ENCODE measurements at regions not wholly inside any gene's neighbourhood (a gene's known extent, or its start where the extent isn't known, plus 50 kb on each side); places are given as distances from the start of the nearest gene placed in this dataset.

- intact Hi-C loops (cut with micrococcal nuclease): loop anchor here (5.0 to 10.0 kb wide), 2 partner anchors 296 to 317 kb away; no protein-coding TSS in a partner anchor
- peak; percentile 83 for DNase-seq
- no TSS peak for BruUV-seq (replicated peaks)
- POLR2A ChIA-PET (ENCODE audit: unreplicated experiment): interaction anchor here (0.6 kb wide), 2 partner anchors 356 to 815 kb away, joined by 3 to 4 read pairs; no protein-coding TSS in a partner anchor
- Histone ChIP-seq H2AFZ (ENCODE audit: low read length) (no peak overlapping the region), H3K9me2 (replicated peaks; ENCODE audit: low read length) (no peaks in the 10 kb centered on the region), H3K36me3 (ENCODE audit: low read depth, low read length) (no peaks in the 10 kb centered on the region), H4K20me1 (ENCODE audit: low read length) (no peaks in the 10 kb centered on the region), H3K27ac (ENCODE audit: low read length) (no peak overlapping the region), H3K9me3 (ENCODE audit: low read length) (no peaks in the 10 kb centered on the region), H3F3A (ENCODE audit: low read length, unreplicated experiment) (no peaks in the 10 kb centered on the region), H3K9ac (ENCODE audit: low read length) (no peak overlapping the region), H3K4me3 (ENCODE audit: low read length) (no peak overlapping the region), H3K4me2 (ENCODE audit: low read length) (no peak overlapping the region), H3K79me2 (ENCODE audit: low read length) (no peaks in the 10 kb centered on the region), H3K4me1 (ENCODE audit: insufficient read depth, low read length) (peaks cover 19% of the 10 kb centered on the region), H3K27me3 (ENCODE audit: low read length) (no peaks in the 10 kb centered on the region)
- peak; percentile 81 for ATAC-seq
- TF ChIP-seq EZH2 (IDR thresholded peaks at IDR 0.05; ENCODE audit: low read length, unreplicated experiment): no peak
- TF ChIP-seq CTCF (conservative IDR thresholded peaks at IDR 0.05; ENCODE audit: low read depth, low read length): peak; percentile 92
- TF ChIP-seq EZH2phosphoT487 (IDR thresholded peaks at IDR 0.05; ENCODE audit: borderline replicate concordance, low read length): no peak
- CTCF ChIA-PET: interaction anchor here (0.6 to 0.7 kb wide), 4 partner anchors 121 to 832 kb away, joined by 3 to 4 read pairs (median 4); no protein-coding TSS in a partner anchor
Observed at GRCh38 chr21:14737922-14738321, 191.8 kb upstream of the SAMSN1 start.

- intact Hi-C loops (cut with micrococcal nuclease): loop anchor here (5.0 to 10.0 kb wide), 2 partner anchors 295 to 318 kb away; no protein-coding TSS in a partner anchor
- BruUV-seq (replicated peaks): no TSS peak
- Histone ChIP-seq H3K27ac (ENCODE audit: low read length) (no peak overlapping the region), H3K4me1 (ENCODE audit: insufficient read depth, low read length) (peaks cover 19% of the 10 kb centered on the region), H3K9me2 (replicated peaks; ENCODE audit: low read length) (no peaks in the 10 kb centered on the region), H3F3A (ENCODE audit: low read length, unreplicated experiment) (no peaks in the 10 kb centered on the region), H4K20me1 (ENCODE audit: low read length) (no peaks in the 10 kb centered on the region), H3K79me2 (ENCODE audit: low read length) (no peaks in the 10 kb centered on the region), H3K27me3 (ENCODE audit: low read length) (no peaks in the 10 kb centered on the region), H2AFZ (ENCODE audit: low read length) (no peak overlapping the region), H3K4me3 (ENCODE audit: low read length) (no peak overlapping the region), H3K9ac (ENCODE audit: low read length) (no peak overlapping the region), H3K36me3 (ENCODE audit: low read depth, low read length) (no peaks in the 10 kb centered on the region), H3K9me3 (ENCODE audit: low read length) (no peaks in the 10 kb centered on the region), H3K4me2 (ENCODE audit: low read length) (no peak overlapping the region)
- CTCF ChIA-PET: interaction anchor here (0.6 kb wide), 2 partner anchors 121 to 833 kb away, joined by 3 read pairs; no protein-coding TSS in a partner anchor
- POLR2A ChIA-PET (ENCODE audit: unreplicated experiment): no interaction called here
- DNase-seq (no peak), ATAC-seq (no peak)
- no peak for TF ChIP-seq EZH2phosphoT487 (IDR thresholded peaks at IDR 0.05; ENCODE audit: borderline replicate concordance, low read length)
- TF ChIP-seq EZH2 (IDR thresholded peaks at IDR 0.05; ENCODE audit: low read length, unreplicated experiment): no peak
- no peak for TF ChIP-seq CTCF (conservative IDR thresholded peaks at IDR 0.05; ENCODE audit: low read depth, low read length)
Observed at GRCh38 chr21:14737284-14737691, 191.2 kb upstream of the SAMSN1 start.

GRCh38 chr21:14736672-14737071, 190.6 kb upstream of the SAMSN1 start:
- no peaks in the 10 kb centered on the region for H3K79me2 ChIP-seq (ENCODE audit: low read length)
- no peak for ATAC-seq
- no peak overlapping the region for H2AFZ ChIP-seq (ENCODE audit: low read length)
- no peak for DNase-seq
- no peaks in the 10 kb centered on the region for H3K9me3 ChIP-seq (ENCODE audit: low read length)
- H3K27ac ChIP-seq (ENCODE audit: low read length): no peak overlapping the region
- ChIA-PET POLR2A (ENCODE audit: unreplicated experiment) (no interaction called here), CTCF (no interaction called here)
- intact Hi-C loops (cut with micrococcal nuclease): loop anchor here (5.0 to 10.0 kb wide), 2 partner anchors 294 to 318 kb away; no protein-coding TSS in a partner anchor
- TF ChIP-seq CTCF (conservative IDR thresholded peaks at IDR 0.05; ENCODE audit: low read depth, low read length) (no peak), EZH2phosphoT487 (IDR thresholded peaks at IDR 0.05; ENCODE audit: borderline replicate concordance, low read length) (no peak), EZH2 (IDR thresholded peaks at IDR 0.05; ENCODE audit: low read length, unreplicated experiment) (no peak)
- H3K36me3 ChIP-seq (ENCODE audit: low read depth, low read length): no peaks in the 10 kb centered on the region
- peaks cover 16% of the 10 kb centered on the region for H3K4me1 ChIP-seq (ENCODE audit: insufficient read depth, low read length)
- H3K27me3 ChIP-seq (ENCODE audit: low read length): no peaks in the 10 kb centered on the region
- no peak overlapping the region for H3K9ac ChIP-seq (ENCODE audit: low read length)
- H3K9me2 ChIP-seq (replicated peaks; ENCODE audit: low read length): no peaks in the 10 kb centered on the region
- H3F3A ChIP-seq (ENCODE audit: low read length, unreplicated experiment): no peaks in the 10 kb centered on the region
- no TSS peak for BruUV-seq (replicated peaks)
- H3K4me3 ChIP-seq (ENCODE audit: low read length): no peak overlapping the region
- H4K20me1 ChIP-seq (ENCODE audit: low read length): no peaks in the 10 kb centered on the region
- no peak overlapping the region for H3K4me2 ChIP-seq (ENCODE audit: low read length)
